ENCODE measurements at regions not wholly inside any gene's neighbourhood (a gene's known extent, or its start where the extent isn't known, plus 50 kb on each side); places are given as distances from the start of the nearest gene placed in this dataset.

DNA sequence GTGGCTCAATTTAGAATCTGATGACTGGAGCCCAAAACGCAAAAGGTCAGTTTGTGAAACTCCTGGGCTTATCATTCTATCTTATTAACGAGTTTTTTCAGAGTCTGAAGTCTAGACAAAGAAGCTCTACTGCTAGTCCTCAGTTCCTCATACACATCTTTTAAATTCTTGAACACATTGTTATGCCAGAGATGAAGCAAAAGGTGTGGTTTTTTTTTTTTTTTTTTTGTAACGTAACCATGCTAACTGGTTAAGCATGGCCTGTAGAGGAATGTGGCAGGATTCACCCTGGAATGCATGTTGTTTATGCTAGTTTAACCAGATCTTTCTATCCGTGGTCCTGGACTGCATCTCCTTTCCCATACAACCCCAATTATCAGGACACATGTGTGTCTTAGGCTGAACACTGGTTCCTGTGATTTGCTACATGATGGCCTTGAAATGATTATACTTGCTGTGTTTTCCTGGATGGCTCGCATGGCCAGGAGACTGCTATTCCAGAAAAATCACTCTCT lies 79.3 kb upstream of the MDFIC start:
- in situ Hi-C loops (cut with HindIII; ENCODE audit: low sequenced_read_pairs): no loop called here
- TF ChIP-seq, protein P1, sequence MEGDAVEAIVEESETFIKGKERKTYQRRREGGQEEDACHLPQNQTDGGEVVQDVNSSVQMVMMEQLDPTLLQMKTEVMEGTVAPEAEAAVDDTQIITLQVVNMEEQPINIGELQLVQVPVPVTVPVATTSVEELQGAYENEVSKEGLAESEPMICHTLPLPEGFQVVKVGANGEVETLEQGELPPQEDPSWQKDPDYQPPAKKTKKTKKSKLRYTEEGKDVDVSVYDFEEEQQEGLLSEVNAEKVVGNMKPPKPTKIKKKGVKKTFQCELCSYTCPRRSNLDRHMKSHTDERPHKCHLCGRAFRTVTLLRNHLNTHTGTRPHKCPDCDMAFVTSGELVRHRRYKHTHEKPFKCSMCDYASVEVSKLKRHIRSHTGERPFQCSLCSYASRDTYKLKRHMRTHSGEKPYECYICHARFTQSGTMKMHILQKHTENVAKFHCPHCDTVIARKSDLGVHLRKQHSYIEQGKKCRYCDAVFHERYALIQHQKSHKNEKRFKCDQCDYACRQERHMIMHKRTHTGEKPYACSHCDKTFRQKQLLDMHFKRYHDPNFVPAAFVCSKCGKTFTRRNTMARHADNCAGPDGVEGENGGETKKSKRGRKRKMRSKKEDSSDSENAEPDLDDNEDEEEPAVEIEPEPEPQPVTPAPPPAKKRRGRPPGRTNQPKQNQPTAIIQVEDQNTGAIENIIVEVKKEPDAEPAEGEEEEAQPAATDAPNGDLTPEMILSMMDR (IDR thresholded peaks at IDR 0.05; ENCODE audit: low read depth, low read length, missing control alignments): no peak
- DNase-seq (ENCODE audit: low read depth): no peak

DNA sequence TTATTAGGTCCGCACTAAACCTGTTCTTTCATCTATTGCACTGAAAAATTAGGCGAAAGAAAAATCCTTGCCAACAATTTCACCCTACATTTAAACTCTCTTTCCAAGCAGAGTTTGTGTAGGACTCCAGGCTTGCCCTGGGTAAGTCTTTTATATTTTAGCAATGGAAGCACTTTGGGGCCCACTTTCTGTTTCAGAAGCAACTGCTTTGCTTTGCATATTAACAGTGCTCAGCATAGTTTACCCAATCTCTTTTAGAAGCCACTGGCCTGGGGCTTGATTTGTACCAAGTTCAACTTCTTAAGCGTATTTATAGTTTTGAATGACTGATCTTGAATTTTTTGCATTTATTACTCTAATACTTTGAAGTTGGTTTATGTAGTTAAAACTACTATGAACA lies 78.8 kb upstream of the MDFIC start:
- no peak for DNase-seq (ENCODE audit: low read depth)
- TF ChIP-seq, protein P1 (IDR thresholded peaks at IDR 0.05; ENCODE audit: low read depth, low read length, missing control alignments): no peak
- in situ Hi-C loops (cut with HindIII; ENCODE audit: low sequenced_read_pairs): no loop called here
- no peak overlapping the region for H3K4me3 ChIP-seq (ENCODE audit: low read depth, low read length)

More for the DNA sequence above, 79.3 kb upstream of the MDFIC start:
- H3K4me3 ChIP-seq (ENCODE audit: low read depth, low read length): no peak overlapping the region

DNA sequence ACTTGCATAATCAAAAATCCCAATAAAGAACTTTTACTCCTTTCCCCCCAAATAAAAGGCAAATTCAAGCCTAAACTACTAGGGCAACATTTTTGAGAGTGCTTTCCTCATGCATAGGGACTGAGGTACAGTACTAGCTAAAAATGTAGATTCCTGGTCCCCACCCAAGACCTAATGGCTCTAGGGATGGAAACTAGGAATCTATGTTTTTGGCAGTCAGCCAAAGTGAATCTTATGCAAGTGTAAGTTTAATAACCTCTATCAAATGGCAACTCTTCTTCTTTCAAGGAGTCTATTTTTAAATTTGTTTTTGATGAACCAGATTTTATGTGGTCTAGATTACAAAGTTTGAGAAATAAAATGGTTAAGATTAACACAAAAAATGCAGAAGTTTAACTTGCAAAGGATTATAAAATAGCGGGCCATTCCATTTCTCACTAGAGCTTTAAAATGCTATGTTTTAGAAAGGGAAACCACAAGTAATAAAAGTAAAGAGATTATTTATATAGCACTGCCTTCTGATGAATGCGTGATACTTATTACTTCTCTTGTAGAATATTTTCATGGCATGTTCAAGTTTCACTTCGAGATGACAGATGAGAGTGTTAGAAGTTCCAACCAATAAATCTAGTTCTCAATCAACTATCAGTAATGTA lies 70.4 kb upstream of the MDFIC start:
- no peak overlapping the region for H3K4me3 ChIP-seq (ENCODE audit: low read depth, low read length)
- DNase-seq (ENCODE audit: low read depth): no peak
- TF ChIP-seq, protein P1 (IDR thresholded peaks at IDR 0.05; ENCODE audit: low read depth, low read length, missing control alignments): no peak
- in situ Hi-C loops (cut with HindIII; ENCODE audit: low sequenced_read_pairs): loop anchor here (25.0 kb wide), 1 partner anchor 861 kb away; no protein-coding TSS in a partner anchor

DNA sequence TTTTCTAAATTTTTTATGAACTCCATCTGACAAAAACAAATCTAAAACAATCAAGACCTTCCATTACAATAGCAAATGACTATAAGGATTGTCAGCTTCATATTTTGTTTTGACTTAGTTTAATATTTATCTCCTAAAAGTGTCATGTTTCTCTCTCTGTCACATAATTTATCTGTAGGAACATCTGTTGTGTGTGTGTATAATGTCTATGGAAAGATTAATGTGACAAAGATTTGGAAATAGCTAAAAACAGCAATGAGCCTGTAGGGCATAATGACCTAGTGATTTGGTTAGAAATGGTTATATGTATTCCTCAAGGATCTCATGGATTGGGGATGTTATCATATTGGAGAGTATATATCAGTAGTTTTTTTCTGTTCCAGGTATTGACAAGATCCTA lies 69.6 kb upstream of the MDFIC start:
- in situ Hi-C loops (cut with HindIII; ENCODE audit: low sequenced_read_pairs): loop anchor here (25.0 kb wide), 1 partner anchor 860 kb away; no protein-coding TSS in a partner anchor
- TF ChIP-seq, protein P1 (IDR thresholded peaks at IDR 0.05; ENCODE audit: low read depth, low read length, missing control alignments): no peak

DNA sequence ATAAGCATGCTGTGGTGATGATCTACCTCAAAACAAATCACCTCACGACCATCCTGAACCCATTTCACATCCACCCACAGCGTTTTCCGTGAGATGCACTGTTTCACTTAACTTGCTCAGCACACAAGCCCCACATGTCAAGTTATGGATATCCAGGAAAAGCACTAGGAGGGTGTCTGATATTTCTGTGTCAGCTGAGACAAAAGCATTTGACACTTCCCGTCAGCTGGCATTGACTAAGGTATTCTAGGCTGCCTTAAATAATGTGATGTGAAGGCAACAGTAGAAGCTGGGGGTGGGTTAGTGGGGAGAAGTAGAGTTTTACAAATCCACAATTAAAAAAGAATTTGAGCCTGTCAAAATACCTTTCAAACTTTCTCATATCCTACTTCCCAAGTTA lies 68.7 kb upstream of the MDFIC start:
- DNase-seq (ENCODE audit: low read depth): no peak
- no peak overlapping the region for H3K4me3 ChIP-seq (ENCODE audit: low read depth, low read length)
- TF ChIP-seq, protein P1 (IDR thresholded peaks at IDR 0.05; ENCODE audit: low read depth, low read length, missing control alignments): no peak
- in situ Hi-C loops (cut with HindIII; ENCODE audit: low sequenced_read_pairs): loop anchor here (25.0 kb wide), 1 partner anchor 859 kb away; no protein-coding TSS in a partner anchor

More for the DNA sequence above, 69.6 kb upstream of the MDFIC start:
- DNase-seq (ENCODE audit: low read depth): no peak
- H3K4me3 ChIP-seq (ENCODE audit: low read depth, low read length): no peak overlapping the region

DNA sequence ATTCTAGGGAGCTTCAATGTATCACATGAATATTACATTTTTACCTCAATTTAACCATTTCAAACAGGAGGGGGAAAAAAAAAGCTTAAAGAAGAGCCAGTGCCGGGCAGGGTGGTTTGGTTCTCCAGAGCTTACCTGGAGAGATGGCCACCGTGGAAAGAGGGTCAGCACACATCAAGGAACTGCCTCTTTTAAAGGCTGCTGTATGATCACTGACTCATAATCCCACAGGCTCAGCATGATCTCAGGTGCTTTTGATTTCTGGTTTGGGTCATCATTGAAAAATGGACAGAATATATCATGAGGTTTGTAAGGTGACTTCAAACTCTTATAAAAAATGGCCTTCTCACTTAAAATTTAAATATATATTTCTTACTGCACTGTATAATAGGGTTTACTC lies 67.5 kb upstream of the MDFIC start:
- TF ChIP-seq, protein P1 (IDR thresholded peaks at IDR 0.05; ENCODE audit: low read depth, low read length, missing control alignments): no peak
- DNase-seq (ENCODE audit: low read depth): no peak
- H3K4me3 ChIP-seq (ENCODE audit: low read depth, low read length): no peak overlapping the region
- in situ Hi-C loops (cut with HindIII; ENCODE audit: low sequenced_read_pairs): loop anchor here (25.0 kb wide), 1 partner anchor 858 kb away; no protein-coding TSS in a partner anchor

All from astrocyte of the cerebellum (primary cell).